ENCODE measurements at regions not wholly inside any gene's neighbourhood (a gene's known extent, or its start where the extent isn't known, plus 50 kb on each side); places are given as distances from the start of the nearest gene placed in this dataset.

DNA sequence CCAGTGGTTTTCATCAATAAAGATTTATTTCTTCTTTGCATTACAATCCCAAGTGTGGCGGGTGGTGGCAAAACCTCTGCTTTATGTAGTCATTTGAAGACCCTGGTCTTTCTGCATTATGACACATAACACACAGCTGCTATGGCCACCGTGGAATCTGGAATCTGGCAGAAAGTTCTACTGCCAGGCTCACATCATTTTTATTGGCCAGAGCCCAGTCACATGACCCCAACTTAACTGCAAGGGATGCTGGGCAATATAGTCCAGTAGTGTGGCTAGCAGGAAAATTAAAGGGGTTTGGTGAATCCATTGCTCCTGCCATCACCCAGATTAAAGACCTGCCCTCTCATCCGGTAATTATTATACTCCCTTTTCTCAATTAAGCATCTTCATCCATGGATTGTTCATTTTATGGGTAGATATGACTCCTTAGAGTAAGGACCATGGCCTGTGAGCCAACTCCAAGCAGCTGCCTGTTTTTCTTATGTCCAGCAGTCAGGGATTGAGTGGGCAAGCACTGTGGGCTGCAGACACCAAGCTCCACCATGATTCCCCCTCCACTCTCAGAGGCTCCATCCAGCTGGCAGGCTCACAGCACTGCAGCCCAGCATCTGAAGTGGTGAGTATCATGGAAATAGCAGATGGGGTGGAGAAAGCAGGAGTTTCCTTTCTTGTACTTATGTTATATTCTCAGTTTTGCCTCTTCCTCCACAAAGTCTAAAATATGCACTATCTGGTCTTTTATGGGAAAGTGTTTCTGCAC is 1030.7 kb downstream of the AACS start:
- DNase-seq (ENCODE audit: low spot score) = no peak

DNA sequence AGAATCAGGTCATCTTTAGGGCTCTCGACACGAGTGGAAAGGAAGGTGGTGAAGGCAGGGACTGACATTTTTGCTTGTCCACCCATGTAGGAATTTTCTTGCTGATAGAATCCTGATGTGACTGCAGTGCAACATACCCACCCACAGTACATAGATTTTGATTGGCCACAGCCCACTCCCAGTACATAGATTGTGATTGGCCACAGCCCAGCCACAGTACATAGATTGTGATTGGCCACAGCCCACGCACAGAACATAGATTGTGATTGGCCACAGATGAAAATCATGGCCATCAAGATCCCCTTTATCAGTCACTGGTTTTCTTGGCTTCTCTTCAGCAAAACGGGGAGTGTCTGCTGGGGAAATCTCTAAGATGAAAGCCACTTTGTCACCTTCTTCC is 1041.5 kb downstream of the AACS start:
- no peak for DNase-seq (ENCODE audit: low spot score)

DNA sequence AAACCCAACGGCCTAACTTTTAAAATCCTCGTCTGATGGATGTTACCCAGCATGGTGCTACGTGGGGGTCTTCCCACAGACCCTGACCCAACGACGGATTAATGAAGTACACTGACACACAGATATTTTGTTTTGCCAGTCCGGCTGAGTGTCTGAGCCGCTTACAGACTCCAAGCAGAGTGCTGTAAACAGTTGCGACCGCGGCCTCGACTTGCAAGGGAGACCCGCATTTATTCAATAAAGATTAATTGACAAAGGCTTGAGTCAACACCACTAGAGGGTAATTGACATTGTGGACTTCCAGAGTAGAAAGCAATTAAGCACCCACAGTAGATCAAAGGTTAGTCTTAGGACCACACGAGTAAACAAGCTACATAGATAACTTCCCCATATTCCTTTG is 1042.4 kb downstream of the AACS start:
- DNase-seq (ENCODE audit: low spot score) = no peak

DNA sequence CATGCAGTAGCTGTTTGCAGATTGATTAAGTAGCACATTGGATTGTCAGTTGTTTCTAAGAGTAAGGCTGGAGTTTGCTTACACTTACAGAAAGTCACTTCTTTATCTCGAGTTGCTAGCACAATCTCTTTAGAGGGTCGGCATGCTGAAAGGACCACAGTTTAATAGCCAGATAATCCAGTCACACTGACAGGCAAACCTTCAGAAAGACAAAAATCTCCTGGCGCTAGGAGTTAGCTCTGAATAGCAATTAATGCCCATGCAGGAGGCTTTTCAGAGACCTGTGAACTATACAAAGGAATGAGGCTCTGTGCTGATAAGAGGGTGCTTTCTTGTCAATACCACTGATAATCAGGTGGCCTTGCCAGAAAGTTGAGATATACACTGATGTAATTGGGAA is 1043.0 kb downstream of the AACS start:
- DNase-seq (ENCODE audit: low spot score) = no peak

DNA sequence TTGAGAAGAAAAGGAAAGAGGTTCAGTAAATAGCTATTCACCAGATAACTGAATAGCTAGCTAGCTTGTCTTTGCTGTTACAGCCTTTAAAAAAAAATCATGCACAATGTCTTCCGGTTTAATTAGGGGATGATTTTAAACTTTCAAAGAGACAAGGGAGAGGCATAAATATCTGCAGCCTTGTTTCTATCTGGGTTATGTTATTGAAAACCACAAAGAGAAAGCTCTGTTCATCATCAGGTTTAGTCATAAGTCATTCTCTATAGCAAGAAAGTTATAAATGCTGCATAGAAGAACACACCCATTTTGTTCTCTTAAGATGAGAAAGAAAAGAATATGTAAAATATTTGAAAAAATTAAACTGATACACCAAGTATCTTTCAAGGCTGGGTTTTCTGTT is 1046.9 kb downstream of the AACS start:
- DNase-seq (ENCODE audit: low spot score) = no peak

DNA sequence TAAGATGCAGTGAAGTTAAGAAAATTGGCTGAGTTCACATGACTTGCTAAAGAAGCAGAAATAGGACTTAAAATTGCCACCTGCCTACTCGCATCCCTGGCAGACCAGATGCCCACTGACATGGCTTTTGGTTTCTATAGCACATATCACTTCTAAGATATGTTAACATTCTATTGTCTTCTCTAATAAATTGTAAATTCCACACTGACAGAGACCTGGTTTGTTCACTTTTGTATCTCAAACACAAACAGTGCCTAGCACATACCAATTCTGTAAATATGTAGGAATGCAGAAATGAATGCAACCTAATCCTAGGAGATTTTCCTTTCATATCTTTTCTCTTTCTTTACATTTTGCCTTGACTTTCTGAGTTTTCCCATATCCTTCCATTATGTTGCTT is 1047.6 kb downstream of the AACS start:
- DNase-seq (ENCODE audit: low spot score) = no peak

DNA sequence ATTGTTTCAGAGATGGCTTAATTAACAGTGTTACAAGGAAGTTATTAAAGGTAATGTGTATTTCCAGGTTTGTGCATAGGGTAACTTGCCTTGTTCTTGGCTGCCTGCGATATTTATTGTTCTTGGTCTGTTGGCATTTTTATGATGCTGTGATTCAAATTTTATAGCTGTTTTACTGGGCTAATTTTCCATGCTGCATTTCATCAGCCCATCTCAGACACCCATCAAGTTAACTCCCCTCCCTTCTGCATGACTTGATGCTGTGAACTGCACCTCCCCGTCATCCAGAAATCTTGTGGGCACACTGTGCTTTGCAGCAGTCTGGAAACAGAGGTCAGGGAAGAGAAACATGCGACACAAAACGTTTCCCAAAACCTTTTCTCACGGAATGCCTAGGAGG is 1049.2 kb downstream of the AACS start:
- DNase-seq (ENCODE audit: low spot score) = no peak

DNA sequence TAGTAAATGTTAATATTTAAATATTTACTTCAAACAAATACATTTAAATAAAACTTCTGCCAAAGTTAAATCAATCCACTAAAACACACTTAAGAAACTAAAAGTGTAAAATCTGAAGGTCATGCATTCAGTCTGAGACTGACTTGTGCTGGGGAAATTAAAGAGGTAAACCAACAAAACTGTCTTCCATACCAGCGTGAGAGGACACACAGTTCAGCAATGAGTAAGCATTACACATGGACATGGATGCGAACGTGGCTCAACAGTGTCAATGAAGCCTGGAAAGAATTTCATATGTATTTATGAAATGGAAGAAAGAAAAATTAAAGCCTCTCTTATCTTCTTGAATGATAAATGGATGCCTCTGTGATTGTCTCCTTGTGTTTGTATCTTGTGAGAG is 1052.3 kb downstream of the AACS start:
- no peak for DNase-seq (ENCODE audit: low spot score)

DNA sequence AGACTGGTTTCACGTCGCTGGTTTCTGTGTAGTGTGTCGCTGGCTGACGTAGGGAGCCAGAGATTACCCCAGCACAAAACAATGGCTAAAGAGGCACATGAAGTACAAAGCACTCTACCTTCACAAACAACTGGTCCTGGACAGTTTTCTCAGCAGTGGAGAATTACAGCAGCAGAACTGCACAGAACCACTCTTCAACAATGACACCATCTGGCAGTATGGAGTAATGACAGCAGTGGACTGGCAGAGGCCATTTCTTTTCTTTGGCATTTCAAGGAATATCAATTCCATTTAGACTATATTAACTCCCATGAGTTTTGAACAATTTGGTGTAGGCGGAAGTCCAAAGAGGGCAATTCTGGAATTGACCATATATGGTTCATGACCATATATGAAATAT is 1074.1 kb downstream of the AACS start:
- no peak for DNase-seq (ENCODE audit: low spot score)

DNA sequence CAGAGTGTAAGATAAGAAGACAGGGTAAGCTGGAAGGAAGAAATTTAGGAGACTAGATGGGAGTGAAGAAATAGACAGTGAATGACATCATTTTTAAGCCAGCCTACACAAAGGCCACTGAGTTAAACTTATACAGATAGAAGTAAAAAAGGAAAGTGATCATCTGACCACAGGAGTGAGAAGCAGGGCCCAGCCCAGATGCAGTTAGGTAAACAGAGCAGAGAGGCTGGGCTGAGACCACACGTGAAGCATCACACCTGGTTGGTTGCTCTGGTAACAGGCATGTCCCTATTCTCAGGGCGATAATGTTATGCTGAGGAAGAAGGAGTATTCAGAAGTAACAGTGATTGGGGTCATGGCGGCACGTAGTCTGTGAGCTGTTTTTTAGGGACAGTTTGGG is 1079.4 kb downstream of the AACS start:
- DNase-seq (ENCODE audit: low spot score) = no peak

DNA sequence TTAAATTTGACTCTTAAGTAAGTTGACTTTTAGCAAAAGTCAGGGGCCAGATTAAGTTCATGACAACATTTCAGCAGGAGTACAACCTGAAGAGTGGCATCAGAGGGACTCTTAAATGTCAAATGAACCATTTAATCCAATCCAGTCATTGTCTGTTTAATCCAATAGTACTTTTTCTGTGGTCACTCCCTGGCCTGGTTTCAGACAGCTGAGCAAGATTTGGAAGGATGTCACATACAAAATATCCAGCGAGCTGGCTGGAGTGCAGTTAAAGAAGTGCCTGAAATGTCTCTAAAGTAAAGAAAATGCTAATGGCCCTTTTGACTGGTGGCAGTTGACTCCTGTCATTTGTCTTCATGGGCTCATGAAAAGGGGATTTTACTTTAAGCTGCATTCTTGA is 1082.1 kb downstream of the AACS start:
- no peak for DNase-seq (ENCODE audit: low spot score)

DNA sequence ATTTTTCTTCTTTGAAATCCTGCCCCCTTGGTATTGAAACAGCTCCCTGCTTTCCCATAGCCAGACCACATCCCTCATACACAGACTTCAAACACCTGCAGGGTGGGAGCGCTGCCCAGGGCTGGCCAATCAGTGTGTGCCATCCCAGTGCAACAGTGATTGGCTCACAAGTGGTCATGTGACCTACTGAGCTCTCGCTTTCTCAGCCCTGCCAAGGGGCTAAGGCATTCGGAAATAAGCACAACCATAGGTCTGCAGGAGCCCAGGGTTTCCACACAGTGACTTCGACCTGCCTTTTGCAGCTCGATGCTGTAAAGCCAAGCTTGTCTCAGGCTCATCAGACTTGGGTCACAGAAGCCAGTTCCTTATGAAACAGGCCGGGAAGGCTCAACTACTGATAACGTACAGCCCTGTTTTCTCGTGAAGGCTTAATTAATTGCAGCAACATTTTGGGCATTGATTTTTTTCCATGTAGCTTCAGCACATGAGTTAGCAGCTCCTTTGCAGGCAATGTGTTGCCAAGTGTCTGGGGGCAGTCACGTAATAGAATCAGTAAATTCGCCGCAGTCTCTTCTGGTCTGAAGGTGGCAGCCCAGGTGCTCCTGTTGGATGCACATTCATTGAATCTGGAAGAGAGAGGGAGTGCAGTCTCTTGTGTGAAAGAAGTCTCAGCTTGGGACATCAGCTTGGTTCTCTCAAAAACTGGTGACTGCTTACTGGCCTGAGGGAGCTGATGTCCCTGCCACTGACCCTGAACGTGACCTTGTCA is 1091.8 kb downstream of the AACS start:
- no peak for DNase-seq (ENCODE audit: low spot score)

DNA sequence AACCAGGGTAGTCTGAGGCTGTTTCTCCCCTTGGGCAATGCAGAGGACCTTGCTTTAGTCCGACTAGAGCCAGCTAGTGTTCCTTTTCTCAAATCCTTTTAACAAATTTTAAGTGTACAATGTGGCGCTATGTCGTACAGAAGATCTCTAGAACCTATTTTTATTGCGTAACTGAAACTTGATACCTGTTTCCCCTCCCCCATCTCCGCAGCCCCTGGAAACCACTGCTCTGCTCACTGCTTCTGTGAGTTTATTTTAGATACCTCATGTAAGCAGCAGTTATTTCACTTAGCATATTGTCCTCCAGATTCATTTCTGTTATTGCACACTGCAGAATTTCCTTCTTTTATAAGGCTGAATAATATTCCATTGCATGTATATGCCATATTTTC is 1092.3 kb downstream of the AACS start:
- DNase-seq (ENCODE audit: low spot score) = no peak

DNA sequence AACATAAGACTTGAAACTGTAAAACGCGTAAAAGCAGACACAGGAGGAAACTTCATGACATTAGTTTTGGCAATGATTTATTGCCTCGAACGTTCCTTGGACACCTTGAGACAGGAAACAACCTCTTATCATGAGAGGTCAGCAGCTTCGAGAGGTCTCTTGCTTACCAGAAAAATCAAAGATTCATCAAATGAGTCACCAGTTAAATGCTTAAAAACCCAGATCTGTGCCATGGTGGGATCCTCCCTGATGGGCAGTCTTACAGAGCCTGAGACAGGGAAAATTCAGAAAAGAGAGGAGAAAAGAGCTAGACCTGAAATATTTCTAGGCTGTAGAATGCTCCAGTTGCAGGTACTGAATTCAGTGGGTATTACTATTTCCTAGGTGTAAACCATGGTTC is 1093.9 kb downstream of the AACS start:
- no peak for DNase-seq (ENCODE audit: low spot score)

DNA sequence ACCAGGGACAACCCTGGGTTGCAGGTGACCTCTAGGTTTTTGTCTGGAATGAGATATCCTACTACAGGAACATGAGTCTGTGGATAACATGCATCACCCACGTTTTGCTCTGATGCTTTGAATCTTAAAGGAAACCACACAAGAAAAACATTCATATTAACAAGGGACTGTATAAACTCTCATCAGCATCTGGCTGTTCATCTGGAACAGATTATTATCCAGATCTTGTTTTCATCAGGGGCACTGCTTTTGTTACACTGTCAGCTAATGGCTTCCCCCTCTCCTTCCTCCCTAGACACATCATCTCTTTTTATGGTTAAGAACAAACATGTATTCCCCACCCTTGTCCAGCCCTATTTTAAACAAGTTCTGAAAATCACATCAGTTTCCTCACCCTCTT is 1095.7 kb downstream of the AACS start:
- DNase-seq (ENCODE audit: low spot score) = no peak

DNA sequence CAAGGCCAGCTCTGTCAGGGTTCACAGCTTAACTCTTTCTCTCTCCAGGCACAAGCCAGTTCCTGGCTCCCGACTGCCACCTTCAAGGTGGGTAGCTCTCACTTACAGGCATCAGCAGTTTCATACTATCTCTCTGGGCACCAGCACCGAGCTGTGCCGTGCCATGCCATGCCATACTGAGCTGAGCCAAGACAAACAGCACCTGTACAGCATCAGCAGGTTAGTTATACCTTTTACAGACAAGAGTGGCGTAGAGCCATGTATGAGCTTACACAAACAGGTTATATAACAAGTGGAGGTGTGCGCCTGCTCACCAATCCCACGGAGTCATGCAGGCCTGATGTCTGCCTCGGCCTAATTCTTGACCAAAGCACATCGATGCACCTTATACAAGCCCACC is 1098.7 kb downstream of the AACS start:
- no peak for DNase-seq (ENCODE audit: low spot score)

DNA sequence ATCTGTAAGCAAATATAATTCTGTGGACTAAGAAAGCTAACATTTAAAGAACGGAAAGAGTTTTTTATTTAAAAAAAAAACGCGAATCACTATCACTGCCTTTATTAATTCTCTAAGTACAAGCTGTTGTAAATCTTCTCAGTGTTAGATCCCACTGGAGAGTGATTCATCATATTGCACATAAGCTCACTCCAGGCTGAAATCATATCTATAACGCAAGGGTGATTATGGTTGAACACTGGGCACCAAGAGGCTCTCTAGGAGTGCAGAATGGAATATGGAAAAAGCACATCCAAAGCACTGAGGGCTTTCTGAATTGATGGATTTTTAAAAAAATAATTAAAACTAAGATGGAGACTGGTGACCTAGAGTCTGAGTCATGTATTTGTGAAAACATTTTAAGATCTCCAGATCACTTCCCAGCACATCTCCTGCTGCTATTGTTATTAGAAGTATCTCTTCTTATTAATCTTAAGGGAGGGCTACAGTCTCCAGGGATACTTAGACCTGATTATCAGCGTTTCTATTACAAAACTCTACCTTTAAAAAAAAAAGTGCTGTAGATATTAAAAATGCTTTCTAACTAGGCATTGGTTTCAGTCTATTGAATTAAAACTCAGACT is 1106.8 kb downstream of the AACS start:
- no peak for DNase-seq (ENCODE audit: low spot score)

DNA sequence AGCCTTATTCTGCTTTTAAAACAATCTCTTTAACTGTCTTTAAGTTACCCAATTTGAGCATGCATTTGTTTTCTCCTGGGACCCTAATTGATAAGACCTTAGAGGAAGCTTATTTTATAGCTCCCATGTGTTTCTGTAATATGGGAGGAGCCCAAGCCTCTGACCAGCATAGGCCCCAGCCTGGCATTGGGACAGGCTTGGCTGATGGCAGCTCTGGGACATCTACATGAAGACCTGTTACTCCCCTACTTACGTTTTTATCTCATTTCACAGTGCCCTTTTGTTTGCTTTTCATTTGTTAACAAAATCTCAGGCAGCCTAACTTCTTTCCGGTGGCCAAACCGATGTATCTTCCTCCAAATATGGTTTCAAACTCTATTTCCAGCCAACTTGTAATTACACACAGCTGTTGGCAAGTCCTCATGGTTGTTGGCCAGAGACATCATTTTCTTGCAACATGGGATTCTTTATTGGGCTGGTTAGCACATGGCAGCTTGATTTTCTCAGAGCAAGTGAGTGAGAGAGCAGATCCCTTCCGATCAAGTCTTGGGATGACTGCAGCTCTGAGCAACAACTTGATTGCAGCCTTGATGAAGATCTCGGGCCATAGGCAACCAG is 1117.5 kb downstream of the AACS start:
- DNase-seq (ENCODE audit: low spot score) = no peak

DNA sequence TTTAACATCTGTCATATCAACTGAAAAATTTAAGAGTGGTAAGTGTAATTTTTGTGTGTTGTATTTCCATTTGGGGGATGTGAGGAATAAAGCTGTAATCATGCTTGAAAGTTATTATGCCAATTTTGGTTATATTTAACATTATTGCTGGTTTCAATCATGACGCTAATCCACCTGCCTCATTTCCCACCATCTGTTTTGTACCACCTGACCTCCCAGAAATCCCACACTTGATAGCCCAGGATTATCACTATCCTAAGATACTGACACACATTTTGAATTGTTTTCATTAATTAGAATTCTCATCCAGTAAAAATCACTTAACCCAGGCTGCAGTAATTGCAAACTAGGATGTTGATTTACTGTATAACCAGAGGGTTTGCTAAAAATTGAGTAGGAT is 1119.8 kb downstream of the AACS start:
- no peak for DNase-seq (ENCODE audit: low spot score)

DNA sequence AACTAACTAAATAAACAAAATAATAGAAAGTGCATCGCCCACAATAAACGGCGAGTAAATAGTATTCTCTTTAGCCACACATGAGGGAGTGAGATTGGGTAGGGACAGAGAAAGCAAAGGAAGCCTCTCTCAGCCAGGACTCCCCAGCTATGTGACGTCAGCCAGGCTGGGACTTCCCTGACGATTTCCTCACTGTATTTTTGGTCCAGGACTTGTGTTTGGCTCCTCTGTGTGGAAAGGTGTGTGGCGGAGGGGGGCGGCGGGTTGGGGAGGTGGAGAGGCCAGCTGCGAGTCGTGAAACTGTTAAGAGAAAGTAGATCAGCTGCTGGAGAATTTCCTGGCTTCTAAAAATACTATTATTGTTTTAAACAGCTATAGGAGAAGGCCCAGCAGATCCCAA is 1124.6 kb downstream of the AACS start:
- DNase-seq (ENCODE audit: low spot score) = no peak

DNA sequence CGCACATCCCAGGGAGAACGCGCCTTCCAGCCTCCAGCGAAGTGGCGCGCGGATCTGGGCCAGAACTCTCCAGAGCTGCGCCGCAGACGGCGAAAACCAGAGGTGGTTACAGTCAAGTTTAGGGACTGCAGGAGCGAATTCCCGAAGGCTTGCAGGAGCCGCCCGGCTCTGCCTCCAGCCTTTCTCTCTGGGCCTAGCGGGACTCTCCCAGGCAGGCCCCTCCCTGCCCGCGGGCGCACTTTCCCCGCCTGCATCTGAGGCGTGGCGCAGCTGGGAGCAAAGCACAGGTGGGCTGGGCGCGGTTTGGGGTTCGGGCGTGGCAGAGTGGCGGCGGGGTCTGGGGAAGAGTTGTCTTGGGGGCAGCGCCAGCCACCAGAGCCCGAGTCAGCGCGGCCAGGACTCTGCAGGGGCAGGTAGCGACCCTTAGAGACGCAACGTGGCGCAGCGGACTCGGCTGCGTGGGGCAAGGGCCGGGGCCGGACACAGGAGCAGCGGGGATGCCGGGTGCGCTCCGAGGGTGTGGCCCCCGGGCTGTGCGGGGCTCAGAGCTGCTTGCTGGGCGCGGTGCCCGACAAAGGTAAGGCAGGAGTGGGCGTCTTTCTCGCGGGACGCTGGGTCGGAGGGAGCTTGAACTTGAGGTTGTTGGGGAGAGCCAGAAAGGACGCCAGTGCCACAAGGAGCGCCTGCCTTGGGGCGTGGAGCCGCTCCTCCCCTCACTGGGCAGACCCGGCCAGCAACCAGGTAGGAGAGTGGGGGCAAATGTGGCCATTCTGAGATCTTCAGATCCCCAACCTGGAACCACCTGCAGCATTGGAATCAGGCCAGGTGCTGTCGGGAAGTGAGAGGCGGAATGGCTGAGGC is 1126.0 kb downstream of the AACS start:
- DNase-seq (ENCODE audit: low spot score) = no peak

DNA sequence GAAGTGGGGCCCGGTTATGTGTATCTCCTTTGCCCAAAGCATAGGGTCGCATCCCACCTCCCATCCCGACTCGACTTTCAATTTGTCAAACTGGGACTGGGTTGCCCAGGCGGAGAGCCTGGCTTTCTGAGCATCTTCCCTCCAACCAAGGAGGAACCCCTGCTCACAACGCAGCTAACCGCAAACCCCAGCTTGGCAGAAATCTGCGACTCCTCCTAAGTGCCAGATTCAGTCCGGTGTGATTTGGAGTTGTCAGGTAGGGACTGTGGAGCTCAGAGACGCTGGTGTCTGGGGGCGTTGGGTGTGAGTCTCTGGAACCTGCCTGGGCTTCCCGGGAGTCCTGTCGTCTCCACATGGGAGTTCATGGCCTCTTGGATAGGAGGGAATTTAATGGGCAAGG is 1126.7 kb downstream of the AACS start:
- no peak for DNase-seq (ENCODE audit: low spot score)
